Fibroblast of mammary gland (primary cell): ENCODE measurements at regions not wholly inside any gene's neighbourhood (a gene's known extent, or its start where the extent isn't known, plus 50 kb on each side); places are given as distances from the start of the nearest gene placed in this dataset.
A peak's percentile ranks its signal among the peaks of the same experiment; 100 is the strongest.

Source experiments
- DNase-seq: peaks from one replicate; pipeline ENCODE4 v3.0.0-alpha.2; 2010; ENCODE audit warnings: low read depth
- H3K4me3 ChIP-seq: 2 replicates; pipeline ENCODE4 v1.5.1; 2011; ENCODE audit warnings: low read depth, mild to moderate bottlenecking, low read length, moderate library complexity; ENCODE audit not compliant: control insufficient read depth
- TF ChIP-seq, protein P1 (sequence below): conservative IDR thresholded peaks from 2 replicates; pipeline ENCODE4 v1.5.1; 2011; ENCODE audit warnings: low read depth, low read length, inconsistent platforms; ENCODE audit not compliant: control insufficient read depth, insufficient read depth

- DNase-seq, result peak; percentile 2
- H3K4me3 ChIP-seq, result no peak overlapping the region
- TF ChIP-seq, protein P1, sequence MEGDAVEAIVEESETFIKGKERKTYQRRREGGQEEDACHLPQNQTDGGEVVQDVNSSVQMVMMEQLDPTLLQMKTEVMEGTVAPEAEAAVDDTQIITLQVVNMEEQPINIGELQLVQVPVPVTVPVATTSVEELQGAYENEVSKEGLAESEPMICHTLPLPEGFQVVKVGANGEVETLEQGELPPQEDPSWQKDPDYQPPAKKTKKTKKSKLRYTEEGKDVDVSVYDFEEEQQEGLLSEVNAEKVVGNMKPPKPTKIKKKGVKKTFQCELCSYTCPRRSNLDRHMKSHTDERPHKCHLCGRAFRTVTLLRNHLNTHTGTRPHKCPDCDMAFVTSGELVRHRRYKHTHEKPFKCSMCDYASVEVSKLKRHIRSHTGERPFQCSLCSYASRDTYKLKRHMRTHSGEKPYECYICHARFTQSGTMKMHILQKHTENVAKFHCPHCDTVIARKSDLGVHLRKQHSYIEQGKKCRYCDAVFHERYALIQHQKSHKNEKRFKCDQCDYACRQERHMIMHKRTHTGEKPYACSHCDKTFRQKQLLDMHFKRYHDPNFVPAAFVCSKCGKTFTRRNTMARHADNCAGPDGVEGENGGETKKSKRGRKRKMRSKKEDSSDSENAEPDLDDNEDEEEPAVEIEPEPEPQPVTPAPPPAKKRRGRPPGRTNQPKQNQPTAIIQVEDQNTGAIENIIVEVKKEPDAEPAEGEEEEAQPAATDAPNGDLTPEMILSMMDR, result no peak
Measured at GRCh38 chr1:229822026-229822425, 196.0 kb downstream of the URB2 start.

GRCh38 chr1:229825042-229825441 lies 199.0 kb downstream of the URB2 start:
- no peak for DNase-seq
- TF ChIP-seq, protein P1, result no peak
- no peak overlapping the region for H3K4me3 ChIP-seq

DNA sequence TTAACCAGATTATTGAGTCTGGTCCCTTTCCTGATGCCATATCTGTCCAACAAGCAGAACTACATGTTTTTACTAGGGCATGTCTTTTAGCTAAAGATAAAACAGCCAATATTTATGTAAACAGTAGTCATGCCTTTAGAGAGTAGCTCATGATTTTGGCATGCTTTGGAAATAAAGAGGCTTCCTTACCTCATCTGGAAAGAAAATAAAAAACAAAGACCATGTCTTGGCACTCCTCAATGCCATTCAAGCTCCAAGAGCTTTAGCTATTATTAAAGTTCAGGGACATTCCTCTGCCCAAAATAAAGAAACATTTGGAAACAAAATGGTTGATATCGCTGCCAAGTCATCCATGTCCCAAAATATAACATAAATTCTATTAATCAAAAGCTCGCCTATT lies 202.4 kb downstream of the URB2 start:
- H3K4me3 ChIP-seq, result no peak overlapping the region
- no peak for DNase-seq
- TF ChIP-seq, protein P1, result no peak

- DNase-seq, result no peak
- H3K4me3 ChIP-seq, result no peak overlapping the region
- TF ChIP-seq, protein P1, result no peak
Measured at GRCh38 chr1:229832695-229833094, 206.6 kb downstream of the URB2 start.

GRCh38 chr1:229834230-229834629 lies 208.2 kb downstream of the URB2 start:
- TF ChIP-seq, protein P1, result no peak
- DNase-seq, result no peak
- H3K4me3 ChIP-seq, result no peak overlapping the region

DNA sequence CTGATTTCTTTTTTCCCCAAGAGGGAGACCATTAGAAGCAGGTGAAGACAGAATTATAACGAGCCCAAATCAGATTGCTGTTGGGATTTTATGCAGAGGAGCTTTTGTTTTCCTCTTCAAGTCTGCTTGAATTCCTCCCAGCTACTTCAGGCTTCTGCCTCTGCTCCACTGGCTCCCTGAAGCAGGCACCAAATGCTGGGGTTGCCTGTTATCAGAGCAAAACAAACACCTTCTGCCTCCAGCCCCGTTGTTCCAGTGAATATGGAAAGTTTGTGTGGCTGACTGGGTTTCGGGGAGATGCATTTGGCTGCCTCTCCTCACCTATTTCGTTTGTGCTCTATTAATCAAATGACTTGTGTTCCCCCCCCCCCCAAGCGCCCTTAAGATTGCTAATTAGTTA lies 209.2 kb downstream of the URB2 start:
- no peak overlapping the region for H3K4me3 ChIP-seq
- TF ChIP-seq, protein P1, result no peak
- DNase-seq, result no peak

DNA sequence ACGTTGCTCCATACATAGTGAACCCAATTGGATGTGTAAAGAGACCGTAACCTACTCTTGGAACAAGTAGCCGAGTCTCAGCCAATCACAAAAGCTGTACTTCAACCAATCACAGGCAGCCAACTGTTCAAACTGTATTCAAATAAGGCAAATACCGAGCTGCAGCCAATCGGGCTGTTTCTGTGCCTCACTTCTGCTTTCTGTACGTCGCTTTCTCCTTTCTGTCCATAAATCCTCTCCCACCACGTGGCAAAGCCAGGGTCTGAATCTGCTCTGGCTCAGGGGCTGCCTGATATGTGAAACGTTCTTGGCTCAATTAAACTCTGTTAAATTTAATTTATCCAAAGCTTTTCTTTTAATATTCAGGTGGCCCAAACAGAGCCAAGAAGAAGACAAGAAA lies 210.3 kb downstream of the URB2 start:
- H3K4me3 ChIP-seq, result no peak overlapping the region
- peak; percentile 3 for DNase-seq
- TF ChIP-seq, protein P1, result no peak
